Upper lobe of left lung (tissue), 4 donors: ENCODE measurements at regions not wholly inside any gene's neighbourhood (a gene's known extent, or its start where the extent isn't known, plus 50 kb on each side); places are given as distances from the start of the nearest gene placed in this dataset.

Experiments used
- CTCF ChIP-seq, 6 experiments: fragments of 450-650 bp in 4 of 6; fragments of 200-600 bp in 2 of 6; sonication (generic) in 2 of 6; IDR thresholded peaks; one replicate each; pipeline ENCODE4 v1.5.1; 2016 to 2019; ENCODE audit warnings: antibody characterized with exemption in 6 of 6
- EP300 ChIP-seq, 4 donors: sonication (generic); formaldehyde crosslinking; IDR thresholded peaks; one replicate each; pipeline ENCODE4 v1.5.1; 2017; ENCODE audit warnings: antibody characterized with exemption in 4 of 4, control low read depth in 2 of 4
- POLR2A ChIP-seq, 4 donors: fragments of 450-650 bp; IDR thresholded peaks; one replicate each; pipeline ENCODE4 v1.5.1; 2016 to 2017; ENCODE audit warnings: antibody characterized with exemption in 4 of 4, mild to moderate bottlenecking in 2 of 4

DNA sequence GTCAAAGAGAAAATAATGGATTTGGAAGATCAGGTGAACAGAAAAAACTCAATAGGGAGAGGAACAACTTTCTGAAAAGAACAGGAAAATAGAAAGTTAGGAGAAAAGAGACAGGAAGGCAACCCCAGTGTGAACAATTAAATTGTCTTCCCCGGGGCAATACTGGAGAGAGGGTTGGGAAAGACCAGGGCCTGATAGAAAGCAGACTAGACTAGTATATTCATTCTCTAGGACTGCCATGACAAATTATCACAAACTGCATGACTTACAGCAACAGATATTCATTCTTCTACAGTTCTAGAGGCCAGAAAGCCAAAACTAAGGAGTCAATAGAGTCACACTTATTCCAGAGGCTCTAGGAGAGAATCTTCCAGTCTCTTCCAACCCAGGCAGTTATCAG, 482.8 kb downstream of the SOX6 start:
- TF ChIP-seq POLR2A (IDR thresholded peaks at IDR 0.05), result no peak
- no peak for TF ChIP-seq CTCF (IDR thresholded peaks at IDR 0.05)
- no peak for TF ChIP-seq EP300 (IDR thresholded peaks at IDR 0.05)
